ENCODE measurements at regions not wholly inside any gene's neighbourhood (a gene's known extent, or its start where the extent isn't known, plus 50 kb on each side); places are given as distances from the start of the nearest gene placed in this dataset.

GRCh38 chr2:144660518-144661316 is 140.8 kb upstream of the ZEB2 start:
- no peak overlapping the region for H3K18ac ChIP-seq (ENCODE audit: insufficient read length, low read depth, low read length)
- no peak overlapping the region for H4K8ac ChIP-seq (replicated peaks; ENCODE audit: insufficient read length, low read depth, low read length)
- no peak overlapping the region for H4K5ac ChIP-seq (ENCODE audit: insufficient read length, low read depth, low read length)
- H2BK120ac ChIP-seq (ENCODE audit: low read depth, low read length, poor library complexity, severe bottlenecking), result no peak overlapping the region
- no peaks in the 10 kb centered on the region for H3K27me3 Mint-ChIP-seq (ENCODE audit: low read depth)
- H3K4me1 Mint-ChIP-seq, result peaks cover 19 to 27% of the 10 kb centered on the region in 2 experiments
- H3K27ac ChIP-seq (ENCODE audit: insufficient read length, low read depth, low read length), result no peak overlapping the region
- H2BK12ac ChIP-seq (ENCODE audit: insufficient read length, low read depth, low read length), result no peak overlapping the region
- H3K9me3 Mint-ChIP-seq, result no peaks in the 10 kb centered on the region
- H3K9ac ChIP-seq (ENCODE audit: extremely low read depth, insufficient read length, low read length), result no peak overlapping the region
- no peak overlapping the region for H3T11ph ChIP-seq (ENCODE audit: low read length)
- no peaks in the 10 kb centered on the region; the same call in 1 of the 2 replicates for H3K79me2 ChIP-seq (ENCODE audit: insufficient read depth, low read length)
- no peak overlapping the region for H3K14ac ChIP-seq (ENCODE audit: insufficient read depth, low read length)
- no peak overlapping the region for H3K56ac ChIP-seq (ENCODE audit: insufficient read length, low read depth, low read length)
- no peak for DNase-seq
- no peaks in the 10 kb centered on the region for H3K27me3 ChIP-seq (ENCODE audit: insufficient read depth, low read length)
- H3K36me3 Mint-ChIP-seq (ENCODE audit: insufficient read depth in 1 of 3, low read depth in 3 of 3), result no peaks in the 10 kb centered on the region
- no peaks in the 10 kb centered on the region for H3K9me3 ChIP-seq (ENCODE audit: control insufficient read depth, low read depth, low read length)
- H3K23me2 ChIP-seq (ENCODE audit: insufficient read length, low read depth, low read length, poor library complexity, severe bottlenecking), result no peaks in the 10 kb centered on the region
- no peaks in the 10 kb centered on the region for H4K20me1 ChIP-seq (ENCODE audit: control insufficient read depth, insufficient read depth, insufficient read length)
- H3K4me3 Mint-ChIP-seq, result no peak overlapping the region
- no peak overlapping the region for H2AK5ac ChIP-seq (ENCODE audit: insufficient read length, low read length)
- H3K4me2 ChIP-seq (ENCODE audit: insufficient read depth, insufficient read length, low read length), result no peak overlapping the region
- no peak overlapping the region for H2BK15ac ChIP-seq (ENCODE audit: low read depth, low read length)
- no peak overlapping the region for H2BK5ac ChIP-seq (ENCODE audit: insufficient read length, low read length)
- H3K23ac ChIP-seq (ENCODE audit: insufficient read length, low read depth, low read length), result no peak overlapping the region
- no peaks in the 10 kb centered on the region for H3K79me1 ChIP-seq (ENCODE audit: insufficient read depth, low read depth, low read length, poor library complexity, severe bottlenecking)
- no peak overlapping the region for H3K4ac ChIP-seq (ENCODE audit: low read depth, low read length)
- H3K27ac Mint-ChIP-seq, result peak overlapping the region in 1 of 3 experiments; percentile 6; a peak in 1 of 7 replicates
- H3K4me1 ChIP-seq (ENCODE audit: insufficient read depth, low read length), result no peaks in the 10 kb centered on the region; the same call in 1 of the 2 replicates
- no CpG with 5 or more reads among the region's 5 CpGs for WGBS (ENCODE audit: extremely low coverage, insufficient read length, low lambda C conversion rate)
- no peak overlapping the region for H4K91ac ChIP-seq (ENCODE audit: insufficient read length, low read depth, low read length)
- no peak for TF ChIP-seq CTCF (conservative IDR thresholded peaks at IDR 0.05)
- H2BK20ac ChIP-seq (ENCODE audit: low read depth, low read length, poor library complexity, severe bottlenecking), result no peak overlapping the region
- H2AFZ ChIP-seq (ENCODE audit: low read length), result peak overlapping the region; percentile 14
